ENCODE measurements at regions not wholly inside any gene's neighbourhood (a gene's known extent, or its start where the extent isn't known, plus 50 kb on each side); places are given as distances from the start of the nearest gene placed in this dataset.

- Histone ChIP-seq H3K9me3 (ENCODE audit: control insufficient read depth, insufficient read depth, low read depth, low read length) (no peaks in the 10 kb centered on the region), H3K4me3 (ENCODE audit: low read depth, low read length) (no peak overlapping the region), H3K36me3 (ENCODE audit: control insufficient read depth in 2 of 2, insufficient read depth in 1 of 2, low read length in 2 of 2) (no peaks in the 10 kb centered on the region), H3K27ac (ENCODE audit: extremely low read depth, low read depth, low read length) (no peak overlapping the region), H3K4me1 (ENCODE audit: control insufficient read depth, insufficient read depth, low read length) (no peaks in the 10 kb centered on the region)
- no peak for TF ChIP-seq BCL11A (tag by site-specific recombination; IDR thresholded peaks at IDR 0.05; ENCODE audit: low read depth)
- TF ChIP-seq BCL6B (tag by site-specific recombination; IDR thresholded peaks at IDR 0.05) = no peak
- TF ChIP-seq ZNF23 (tag by site-specific recombination; IDR thresholded peaks at IDR 0.05; ENCODE audit: borderline replicate concordance) = no peak
- TF ChIP-seq ZNF341 (tag by site-specific recombination; IDR thresholded peaks at IDR 0.05; ENCODE audit: low read depth) = no peak
- TF ChIP-seq ZBTB21 (tag by site-specific recombination; IDR thresholded peaks at IDR 0.05) = no peak
- no peak for TF ChIP-seq ZNF138 (tag by site-specific recombination; IDR thresholded peaks at IDR 0.05; ENCODE audit: borderline replicate concordance)
- no peak for TF ChIP-seq ATF2 (tag by site-specific recombination; IDR thresholded peaks at IDR 0.05; ENCODE audit: low read depth)
- TF ChIP-seq ZNF362 (tag by site-specific recombination; IDR thresholded peaks at IDR 0.05) = no peak
- no peak for TF ChIP-seq YY2 (tag by site-specific recombination; IDR thresholded peaks at IDR 0.05)
- no peak for TF ChIP-seq SCRT2 (tag by site-specific recombination; IDR thresholded peaks at IDR 0.05)
- ChIA-PET CTCF (no interaction called here), POLR2A (no interaction called here)
Measured at GRCh38 chr13:73673931-73674330, 460.3 kb downstream of the KLF12 start.

- no peaks in the 10 kb centered on the region for H3K36me3 ChIP-seq (ENCODE audit: control insufficient read depth in 2 of 2, insufficient read depth in 1 of 2, low read length in 2 of 2)
- H3K4me1 ChIP-seq (ENCODE audit: control insufficient read depth, insufficient read depth, low read length) = no peaks in the 10 kb centered on the region
- no peaks in the 10 kb centered on the region for H3K9me3 ChIP-seq (ENCODE audit: control insufficient read depth, insufficient read depth, low read depth, low read length)
- POLR2A ChIA-PET = no interaction called here
- H3K27ac ChIP-seq (ENCODE audit: extremely low read depth, low read depth, low read length) = no peak overlapping the region
- H3K4me3 ChIP-seq (ENCODE audit: low read depth, low read length) = no peak overlapping the region
- CTCF ChIA-PET = interaction anchor here (0.6 kb wide), 1 partner anchor 42 kb away, joined by 4 read pairs; no protein-coding TSS in a partner anchor
- TF ChIP-seq ZSCAN30 (tag by site-specific recombination; IDR thresholded peaks at IDR 0.05) = peak; percentile 25; the same call in 1 of the 2 replicates
- no peak for TF ChIP-seq PRDM1 (tag by site-specific recombination; IDR thresholded peaks at IDR 0.05)
- no peak for TF ChIP-seq ZNF660 (tag by site-specific recombination; IDR thresholded peaks at IDR 0.05)
- no peak for TF ChIP-seq ZNF214 (tag by site-specific recombination; IDR thresholded peaks at IDR 0.05; ENCODE audit: borderline replicate concordance)
- peak; percentile 31; the same call in 1 of the 2 replicates for TF ChIP-seq PRDM4 (tag by site-specific recombination; IDR thresholded peaks at IDR 0.05)
- no peak for TF ChIP-seq ZNF768 (tag by site-specific recombination; IDR thresholded peaks at IDR 0.05)
- TF ChIP-seq ZFHX2 (tag by site-specific recombination; conservative IDR thresholded peaks at IDR 0.05) = no peak
- no peak for TF ChIP-seq PBX3 (CRISPR knock-in tag; IDR thresholded peaks at IDR 0.05)
- no peak for TF ChIP-seq ZSCAN18 (tag by site-specific recombination; IDR thresholded peaks at IDR 0.05)
- TF ChIP-seq ZNF175 (tag by site-specific recombination; IDR thresholded peaks at IDR 0.05) = no peak
- no peak for TF ChIP-seq ZNF837 (tag by site-specific recombination; IDR thresholded peaks at IDR 0.05)
- no peak for TF ChIP-seq ZNF37A (tag by site-specific recombination; IDR thresholded peaks at IDR 0.05)
- TF ChIP-seq ZNF211 (tag by site-specific recombination; IDR thresholded peaks at IDR 0.05; ENCODE audit: low read depth) = no peak
- no peak for TF ChIP-seq ZSCAN5A (tag by site-specific recombination; IDR thresholded peaks at IDR 0.05)
- no peak for TF ChIP-seq ZNF248 (tag by site-specific recombination; IDR thresholded peaks at IDR 0.05)
Measured at GRCh38 chr13:73672492-73672891, 461.7 kb downstream of the KLF12 start.

Measured in HEK293 (cell line).